ENCODE measurements at regions not wholly inside any gene's neighbourhood (a gene's known extent, or its start where the extent isn't known, plus 50 kb on each side); places are given as distances from the start of the nearest gene placed in this dataset.
"Not testable (repeated sequence)": the region's sequence is repeated elsewhere in the genome, so short reads cannot be mapped to it uniquely, and the experiment has no call there.

GRCh38 chr13:37164635-37165034 lies 59.2 kb upstream of the CSNK1A1L start:
- intact Hi-C loops (cut with DNase I, micrococcal nuclease), result no loop called here
- Mint-ChIP-seq H3K9me3 (peaks cover 13% of the 10 kb centered on the region), H3K4me1 (ENCODE audit: low read depth) (no peaks in the 10 kb centered on the region), H3K36me3 (ENCODE audit: low read depth) (no peaks in the 10 kb centered on the region), H3K4me3 (no peak overlapping the region), H3K27me3 (no peaks in the 10 kb centered on the region), H3K27ac (no peak overlapping the region)
- H3K27me3 ChIP-seq (ENCODE audit: control insufficient read depth in 1 of 2, insufficient read depth in 2 of 2, low read length in 2 of 2), result no peaks in the 10 kb centered on the region
- H3K36me3 ChIP-seq (ENCODE audit: insufficient read depth, low read length), result no peaks in the 10 kb centered on the region
- DNase-seq (no peak), ATAC-seq (ENCODE audit: poor library complexity) (no peak)
- TF ChIP-seq CTCF (IDR thresholded peaks at IDR 0.05), result no peak
- peaks cover 0 to 5% of the 10 kb centered on the region in 2 experiments for H3K9me3 ChIP-seq (ENCODE audit: control insufficient read depth in 1 of 2, insufficient read depth in 1 of 2, low read length in 2 of 2)
- ChIA-PET CTCF (no interaction called here), POLR2A (no interaction called here)
- H3K27ac ChIP-seq (ENCODE audit: low read depth in 1 of 2, low read length in 2 of 2), result no peak overlapping the region
- H3K4me3 ChIP-seq (ENCODE audit: low read length), result no peak overlapping the region
- H3K4me1 ChIP-seq (ENCODE audit: insufficient read depth, low read length), result no peaks in the 10 kb centered on the region

GRCh38 chr13:37163641-37164265 lies 58.3 kb upstream of the CSNK1A1L start:
- no peaks in the 10 kb centered on the region for H3K4me1 ChIP-seq (ENCODE audit: insufficient read depth, low read length)
- intact Hi-C loops (cut with DNase I, micrococcal nuclease), result no loop called here
- Mint-ChIP-seq H3K36me3 (ENCODE audit: low read depth) (no peaks in the 10 kb centered on the region), H3K9me3 (peaks cover 14% of the 10 kb centered on the region), H3K27ac (no peak overlapping the region), H3K27me3 (no peaks in the 10 kb centered on the region), H3K4me1 (ENCODE audit: low read depth) (no peaks in the 10 kb centered on the region), H3K4me3 (no peak overlapping the region)
- H3K27ac ChIP-seq (ENCODE audit: low read depth in 1 of 2, low read length in 2 of 2), result no peak overlapping the region
- ATAC-seq (ENCODE audit: poor library complexity), result no peak
- H3K36me3 ChIP-seq (ENCODE audit: insufficient read depth, low read length), result no peaks in the 10 kb centered on the region
- no peak for DNase-seq
- peaks cover 0 to 5% of the 10 kb centered on the region in 2 experiments for H3K9me3 ChIP-seq (ENCODE audit: control insufficient read depth in 1 of 2, insufficient read depth in 1 of 2, low read length in 2 of 2)
- no peaks in the 10 kb centered on the region for H3K27me3 ChIP-seq (ENCODE audit: control insufficient read depth in 1 of 2, insufficient read depth in 2 of 2, low read length in 2 of 2)
- H3K4me3 ChIP-seq (ENCODE audit: low read length), result no peak overlapping the region
- POLR2A ChIA-PET, result no interaction called here
- no peak for TF ChIP-seq CTCF (IDR thresholded peaks at IDR 0.05)
- CTCF ChIA-PET, result no interaction called here

GRCh38 chr13:37158481-37158880 lies 53.0 kb upstream of the CSNK1A1L start:
- Histone ChIP-seq H3K4me1 (ENCODE audit: insufficient read depth, low read length) (no peaks in the 10 kb centered on the region), H3K27me3 (ENCODE audit: control insufficient read depth in 1 of 2, insufficient read depth in 2 of 2, low read length in 2 of 2) (no peaks in the 10 kb centered on the region), H3K4me3 (ENCODE audit: low read length) (no peak overlapping the region), H3K27ac (ENCODE audit: low read depth in 1 of 2, low read length in 2 of 2) (no peak overlapping the region), H3K36me3 (ENCODE audit: insufficient read depth, low read length) (no peaks in the 10 kb centered on the region), H3K9me3 (ENCODE audit: control insufficient read depth in 1 of 2, insufficient read depth in 1 of 2, low read length in 2 of 2) (peaks cover 0 to 5% of the 10 kb centered on the region in 2 experiments)
- ChIA-PET CTCF (interaction anchor here (1.0 kb wide), 1 partner anchor 33 kb away, joined by 3 read pairs; no protein-coding TSS in a partner anchor), POLR2A (no interaction called here)
- intact Hi-C loops (cut with DNase I, micrococcal nuclease), result no loop called here
- Mint-ChIP-seq H3K27me3 (peaks cover 4% of the 10 kb centered on the region), H3K9me3 (peaks cover 29% of the 10 kb centered on the region), H3K4me3 (no peak overlapping the region), H3K36me3 (ENCODE audit: low read depth) (no peaks in the 10 kb centered on the region), H3K27ac (no peak overlapping the region), H3K4me1 (ENCODE audit: low read depth) (no peaks in the 10 kb centered on the region)
- ATAC-seq (ENCODE audit: poor library complexity) (no peak), DNase-seq (no peak)
- TF ChIP-seq CTCF (IDR thresholded peaks at IDR 0.05), result no peak

- not testable (repeated sequence) for H3K27me3 Mint-ChIP-seq
- H3K9me3 Mint-ChIP-seq, result peaks cover 24% of the 10 kb centered on the region
Measured at GRCh38 chr13:37155613-37156097, 50.2 kb upstream of the CSNK1A1L start.

More at GRCh38 chr13:37155613-37156097, 50.2 kb upstream of the CSNK1A1L start:
- H3K4me3 Mint-ChIP-seq; H3K4me1 ChIP-seq (ENCODE audit: insufficient read depth, low read length); H3K27me3 ChIP-seq (ENCODE audit: control insufficient read depth in 1 of 2, insufficient read depth in 2 of 2, low read length in 2 of 2); H3K36me3 Mint-ChIP-seq (ENCODE audit: low read depth); H3K27ac Mint-ChIP-seq; H3K4me1 Mint-ChIP-seq (ENCODE audit: low read depth); POLR2A ChIA-PET; intact Hi-C loops (cut with DNase I, micrococcal nuclease); CTCF ChIA-PET; H3K9me3 ChIP-seq (ENCODE audit: control insufficient read depth in 1 of 2, insufficient read depth in 1 of 2, low read length in 2 of 2); ATAC-seq (ENCODE audit: poor library complexity); H3K4me3 ChIP-seq (ENCODE audit: low read length); H3K36me3 ChIP-seq (ENCODE audit: insufficient read depth, low read length); DNase-seq; H3K27ac ChIP-seq (ENCODE audit: low read depth in 1 of 2, low read length in 2 of 2): not testable (repeated sequence)
